ENCODE measurements at regions not wholly inside any gene's neighbourhood (a gene's known extent, or its start where the extent isn't known, plus 50 kb on each side); places are given as distances from the start of the nearest gene placed in this dataset.

DNA sequence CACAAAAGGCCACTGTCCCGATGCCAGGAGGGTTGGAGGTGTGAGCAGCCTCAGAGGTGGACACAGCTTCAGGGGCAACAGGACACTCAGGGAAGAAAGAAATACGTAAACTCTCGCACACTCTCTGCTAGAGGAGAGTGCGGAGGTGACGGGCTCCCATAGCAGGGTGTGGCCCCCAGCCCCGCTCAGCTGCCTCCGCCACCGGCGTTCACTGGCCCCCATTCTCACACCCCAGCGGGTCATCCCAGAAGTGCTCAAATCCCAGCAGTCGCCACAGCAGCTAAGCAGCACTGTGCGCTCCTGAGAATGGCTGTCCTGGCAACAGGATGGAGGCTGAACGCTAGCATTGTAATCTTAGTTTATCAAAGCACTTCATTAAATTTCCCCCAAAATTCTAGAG lies 315.6 kb upstream of the SALL3 start:
- TF ChIP-seq, protein P1, sequence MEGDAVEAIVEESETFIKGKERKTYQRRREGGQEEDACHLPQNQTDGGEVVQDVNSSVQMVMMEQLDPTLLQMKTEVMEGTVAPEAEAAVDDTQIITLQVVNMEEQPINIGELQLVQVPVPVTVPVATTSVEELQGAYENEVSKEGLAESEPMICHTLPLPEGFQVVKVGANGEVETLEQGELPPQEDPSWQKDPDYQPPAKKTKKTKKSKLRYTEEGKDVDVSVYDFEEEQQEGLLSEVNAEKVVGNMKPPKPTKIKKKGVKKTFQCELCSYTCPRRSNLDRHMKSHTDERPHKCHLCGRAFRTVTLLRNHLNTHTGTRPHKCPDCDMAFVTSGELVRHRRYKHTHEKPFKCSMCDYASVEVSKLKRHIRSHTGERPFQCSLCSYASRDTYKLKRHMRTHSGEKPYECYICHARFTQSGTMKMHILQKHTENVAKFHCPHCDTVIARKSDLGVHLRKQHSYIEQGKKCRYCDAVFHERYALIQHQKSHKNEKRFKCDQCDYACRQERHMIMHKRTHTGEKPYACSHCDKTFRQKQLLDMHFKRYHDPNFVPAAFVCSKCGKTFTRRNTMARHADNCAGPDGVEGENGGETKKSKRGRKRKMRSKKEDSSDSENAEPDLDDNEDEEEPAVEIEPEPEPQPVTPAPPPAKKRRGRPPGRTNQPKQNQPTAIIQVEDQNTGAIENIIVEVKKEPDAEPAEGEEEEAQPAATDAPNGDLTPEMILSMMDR (IDR thresholded peaks at IDR 0.05), result no peak
- TF ChIP-seq POLR2A (IDR thresholded peaks at IDR 0.05), result no peak
